Activated CD4-positive, alpha-beta T cell treated with anti-CD3 and anti-CD28 coated beads, Interleukin-2, amount 50 U/mL, for 48 hours (primary cell): ENCODE measurements at regions not wholly inside any gene's neighbourhood (a gene's known extent, or its start where the extent isn't known, plus 50 kb on each side); places are given as distances from the start of the nearest gene placed in this dataset.

ENCODE experiments used
- DNase-seq, 2 experiments: peaks; one replicate each; pipeline ENCODE4 v3.0.0-alpha.2; 2020

DNA sequence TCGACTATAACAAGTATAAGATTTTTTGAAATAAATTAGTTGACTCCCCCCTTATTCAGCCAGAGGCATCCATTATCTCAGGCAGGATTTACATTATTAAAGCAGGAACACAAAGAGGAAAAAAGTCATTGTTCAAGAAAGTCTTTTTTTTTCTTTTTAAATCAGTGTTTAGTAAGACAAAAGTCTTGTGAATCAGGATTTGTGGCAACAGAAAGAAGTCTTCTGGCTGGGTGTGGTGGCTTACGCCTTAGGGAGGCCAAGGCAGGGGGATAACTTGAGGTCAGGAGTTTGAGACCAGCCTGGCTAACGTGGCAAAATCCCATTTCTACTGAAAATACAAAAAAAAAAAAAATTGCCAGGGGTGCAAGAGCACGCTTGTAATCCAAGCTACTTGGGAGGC is 505.5 kb downstream of the LMO4 start:
- DNase-seq, result no peak

DNA sequence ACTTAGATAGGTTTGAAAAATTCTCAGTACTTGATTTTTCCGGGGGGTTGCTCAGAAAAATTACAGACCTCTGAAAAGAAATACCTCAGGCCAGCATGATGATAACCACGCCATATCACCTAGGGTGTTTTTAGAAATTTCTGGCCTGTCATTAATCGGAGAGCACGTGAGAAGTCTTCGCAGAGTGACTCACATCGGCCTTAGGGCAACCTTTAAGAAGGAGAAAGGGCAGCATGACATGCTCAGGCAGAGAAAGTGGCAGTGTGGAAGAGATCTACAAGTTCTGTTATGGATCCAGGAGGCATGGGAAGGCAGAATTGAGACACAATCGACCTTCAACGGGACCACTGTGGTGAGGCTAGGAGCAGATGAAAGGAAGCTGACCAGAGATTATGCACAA is 506.3 kb downstream of the LMO4 start:
- no peak for DNase-seq

DNA sequence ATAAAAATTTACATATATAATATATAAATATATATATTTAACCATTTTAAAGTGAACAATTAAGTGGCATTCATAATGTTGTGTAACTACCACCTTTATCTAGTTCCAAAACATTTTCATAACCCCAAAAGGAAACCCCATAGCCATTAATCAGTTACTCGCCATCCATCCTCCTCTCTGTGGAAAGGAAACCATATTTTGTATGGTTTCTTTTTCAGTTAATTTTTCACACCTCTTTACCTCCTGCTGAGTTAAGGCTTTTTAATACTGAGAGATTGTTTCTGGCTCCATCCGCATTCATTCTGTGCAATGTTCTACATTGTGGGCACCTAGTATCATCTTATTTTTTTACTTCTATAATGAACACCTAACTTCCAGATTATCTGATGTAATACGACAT is 512.1 kb downstream of the LMO4 start:
- DNase-seq, result no peak

DNA sequence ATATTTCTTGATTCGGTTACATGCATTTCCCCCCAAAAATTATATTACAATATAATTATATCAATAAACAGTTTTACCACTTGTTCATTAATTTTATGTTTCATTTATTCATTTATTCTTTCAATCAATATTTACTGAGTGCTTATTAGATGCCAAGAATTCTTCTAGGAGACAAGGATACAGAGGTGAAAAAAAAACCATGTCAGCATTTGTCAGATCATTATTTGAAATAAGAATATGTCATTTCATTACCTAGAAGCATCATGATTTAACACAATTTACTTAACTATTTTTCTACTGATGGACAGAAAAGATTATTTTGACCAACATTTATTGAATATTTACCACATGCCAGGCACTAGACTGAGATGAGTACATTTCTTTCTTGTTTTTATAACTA is 512.7 kb downstream of the LMO4 start:
- no peak for DNase-seq

DNA sequence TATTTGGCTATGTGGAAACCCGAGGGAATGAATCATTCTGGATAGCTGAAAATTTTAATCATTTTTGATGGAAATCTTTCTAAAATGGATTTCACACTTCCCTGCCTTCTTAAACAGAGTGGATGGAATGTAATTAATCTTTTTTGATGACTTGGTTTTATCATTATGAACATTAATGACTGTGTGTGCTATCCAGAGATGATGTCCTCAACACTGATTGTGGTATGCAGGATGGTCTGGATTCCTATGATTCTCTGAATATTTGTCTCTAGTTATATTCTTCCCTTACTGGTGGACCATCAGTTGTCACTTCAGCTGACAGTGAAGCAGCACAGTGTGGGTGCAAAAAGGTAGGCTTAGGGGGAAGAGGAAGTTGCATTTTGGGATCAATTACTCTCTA is 513.5 kb downstream of the LMO4 start:
- DNase-seq, result no peak

DNA sequence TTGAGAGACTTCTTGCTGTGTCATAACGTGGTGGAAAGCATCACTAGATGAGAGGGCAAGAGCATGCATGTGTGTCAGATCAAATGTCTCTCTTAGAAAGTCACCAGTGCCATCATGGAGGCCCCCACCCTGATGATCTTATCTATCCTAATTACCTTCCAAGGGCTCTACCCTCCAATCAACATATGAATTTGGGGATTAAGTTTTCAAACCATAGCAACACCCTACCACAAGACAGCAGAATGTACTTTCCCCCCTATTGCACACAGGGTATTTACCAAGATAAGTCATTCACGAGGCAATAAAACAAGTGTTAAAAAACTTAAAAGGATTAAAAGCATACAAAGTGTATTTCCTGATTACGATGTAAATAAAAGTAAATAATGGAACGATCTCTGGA is 515.6 kb downstream of the LMO4 start:
- no peak for DNase-seq

DNA sequence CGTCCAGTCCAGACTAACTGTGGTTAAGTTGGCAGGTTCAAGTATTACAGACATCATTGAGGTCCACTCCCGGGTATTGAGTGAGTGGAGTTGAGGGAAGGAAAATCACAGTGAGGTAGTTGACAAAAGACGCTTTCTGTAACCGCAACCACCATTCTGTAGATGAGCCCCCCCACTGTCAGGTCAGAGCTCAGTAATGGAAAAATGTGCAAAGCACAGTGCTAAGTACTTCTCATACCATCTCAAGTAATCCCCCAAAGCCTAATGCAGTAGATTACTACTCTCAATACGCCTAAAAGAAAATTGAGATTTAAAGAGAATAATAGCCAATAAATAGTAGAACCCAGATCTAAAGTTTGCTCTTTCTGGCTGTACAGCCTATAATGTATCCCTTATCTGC is 522.8 kb downstream of the LMO4 start:
- DNase-seq, result no peak

DNA sequence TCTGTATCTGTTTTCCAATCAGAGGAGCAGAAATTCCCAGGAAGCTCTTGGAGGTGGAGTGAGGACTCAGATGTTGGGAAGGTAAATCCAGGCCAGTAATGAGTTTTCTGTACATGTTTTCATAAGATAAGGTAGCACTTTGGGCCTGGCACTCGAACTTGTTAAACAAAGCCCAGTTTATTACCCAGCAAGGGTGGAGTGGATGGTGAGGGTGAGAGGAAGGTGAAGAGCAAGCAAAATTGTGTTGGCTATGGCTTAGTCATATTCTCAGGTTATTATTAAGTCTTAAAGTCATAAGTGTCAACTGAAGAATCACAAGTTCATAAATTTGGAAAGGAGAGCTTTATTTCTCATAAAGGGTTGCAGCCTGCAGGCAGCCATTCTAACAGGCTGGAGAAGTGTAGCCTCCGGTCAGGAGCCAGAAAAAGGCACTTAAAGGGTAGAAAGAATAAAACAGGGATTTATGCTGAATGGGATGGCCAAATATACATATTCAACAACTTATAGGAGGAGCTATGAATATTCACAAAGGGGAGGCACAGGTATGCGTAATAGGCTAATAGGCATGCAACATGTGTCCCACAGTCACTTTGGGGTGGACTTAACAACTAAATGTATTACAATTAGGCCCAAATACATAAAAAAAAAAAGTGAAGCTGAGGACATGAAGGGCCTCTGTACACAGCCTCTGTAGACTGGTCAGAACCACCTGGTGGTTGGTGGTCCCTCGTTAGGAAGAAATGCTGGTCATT is 523.9 kb downstream of the LMO4 start:
- no peak for DNase-seq

DNA sequence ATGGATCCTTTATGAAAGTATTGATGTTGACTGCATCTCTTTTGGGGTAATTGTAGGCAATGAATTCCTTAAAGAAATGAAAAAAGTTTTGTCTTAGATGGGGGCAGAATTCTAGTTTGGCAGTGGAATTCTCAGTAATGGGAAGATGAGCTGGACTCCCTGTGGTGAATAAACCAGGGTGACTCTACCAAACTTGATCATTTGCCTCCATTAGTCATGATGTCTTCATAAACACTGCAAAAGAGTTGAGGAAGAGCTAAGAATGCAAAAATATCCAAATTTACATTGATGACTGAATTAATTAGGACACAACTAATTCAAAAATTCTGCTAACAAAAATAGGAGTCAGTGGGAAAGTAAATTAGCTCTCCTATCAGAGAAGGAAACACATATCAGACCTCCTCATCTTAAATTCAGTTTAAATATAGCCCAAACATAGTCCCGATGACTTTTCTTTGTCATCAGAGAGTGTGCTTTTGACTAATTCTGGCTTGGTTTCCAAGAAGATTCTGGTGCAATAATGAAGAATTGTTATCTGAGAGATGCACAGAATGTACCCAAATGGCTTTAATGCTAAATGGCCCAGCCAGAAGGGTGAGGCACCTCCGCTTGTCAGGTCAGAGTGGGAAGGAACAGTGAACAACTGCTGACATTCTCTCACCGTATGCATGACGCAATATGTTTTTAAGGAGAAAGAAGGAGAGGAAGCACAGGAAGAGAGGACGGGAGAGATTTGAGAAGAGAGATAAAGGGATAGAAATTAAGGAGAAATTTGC is 525.1 kb downstream of the LMO4 start:
- no peak for DNase-seq

DNA sequence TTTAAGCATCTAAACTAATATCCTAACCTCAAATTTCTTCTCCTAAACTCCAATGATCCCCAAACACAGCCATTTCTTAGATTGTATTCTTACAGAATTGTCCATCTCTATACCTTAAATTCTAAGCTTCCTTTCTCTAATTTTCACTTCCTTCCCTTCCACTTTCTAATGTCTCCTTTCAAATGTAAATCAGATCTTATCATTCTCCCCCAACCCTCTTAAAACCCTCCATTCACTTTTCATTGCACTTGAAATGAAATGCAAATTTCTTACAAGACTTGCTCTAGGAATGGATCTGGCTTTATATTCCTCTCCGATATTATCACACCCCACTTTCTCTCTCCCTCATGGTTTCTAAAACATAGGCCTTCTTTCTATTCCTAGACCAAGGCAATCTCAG is 534.6 kb downstream of the LMO4 start:
- no peak for DNase-seq

DNA sequence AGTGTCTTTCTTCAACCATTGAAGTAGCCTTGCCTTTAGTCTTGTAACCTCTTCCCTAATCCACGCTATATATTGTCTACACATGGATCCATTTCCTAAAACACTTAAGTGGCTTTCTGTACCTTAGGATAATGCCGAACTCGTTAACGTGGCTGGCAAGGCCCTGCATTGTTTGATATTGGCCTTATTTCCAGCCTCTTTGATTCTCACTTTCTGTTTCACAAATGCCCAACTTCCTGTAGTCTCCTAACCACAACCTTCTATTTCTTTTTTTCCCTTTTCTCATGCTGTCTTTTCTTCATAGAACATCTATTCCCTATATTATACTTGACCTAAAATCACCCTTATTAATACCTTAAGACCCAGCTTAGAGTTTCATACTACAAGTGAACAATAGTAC is 536.0 kb downstream of the LMO4 start:
- DNase-seq, result no peak

DNA sequence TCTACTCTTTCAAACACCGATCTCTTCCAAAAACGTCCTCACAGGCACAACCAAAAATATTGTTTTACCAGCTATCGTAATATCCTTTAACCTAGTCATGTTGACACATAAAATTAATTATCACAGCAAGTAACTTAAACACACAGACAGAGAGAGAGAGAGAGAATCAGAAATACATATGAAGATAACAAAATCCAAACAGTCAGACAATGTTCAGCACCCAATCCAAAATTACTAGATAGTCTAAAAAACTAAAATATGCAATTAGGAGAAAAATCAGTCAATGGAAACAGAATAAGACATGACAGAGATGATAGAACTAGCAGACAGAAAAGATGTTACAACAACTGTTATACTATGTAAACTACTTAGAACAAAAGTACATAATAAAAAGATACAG is 537.7 kb downstream of the LMO4 start:
- no peak for DNase-seq

DNA sequence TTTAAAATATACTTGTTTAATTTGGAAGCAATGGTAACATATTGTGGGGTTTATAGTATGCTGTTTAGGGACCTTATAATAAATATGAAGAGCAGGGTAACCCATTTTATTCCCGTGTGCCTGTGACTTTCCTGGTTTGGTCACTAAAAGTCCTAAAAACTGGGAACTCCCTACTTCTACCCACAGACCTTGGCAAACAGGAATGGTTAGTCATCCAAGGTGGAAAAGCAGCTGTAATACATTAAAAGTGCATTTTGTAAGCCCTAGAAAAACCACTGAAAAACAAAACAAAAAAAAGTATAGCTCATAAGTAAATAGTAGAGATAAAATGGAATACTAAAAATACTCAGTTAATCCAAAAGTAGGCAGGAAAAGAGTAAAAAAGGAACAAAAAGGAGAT is 538.9 kb downstream of the LMO4 start:
- DNase-seq, result no peak

DNA sequence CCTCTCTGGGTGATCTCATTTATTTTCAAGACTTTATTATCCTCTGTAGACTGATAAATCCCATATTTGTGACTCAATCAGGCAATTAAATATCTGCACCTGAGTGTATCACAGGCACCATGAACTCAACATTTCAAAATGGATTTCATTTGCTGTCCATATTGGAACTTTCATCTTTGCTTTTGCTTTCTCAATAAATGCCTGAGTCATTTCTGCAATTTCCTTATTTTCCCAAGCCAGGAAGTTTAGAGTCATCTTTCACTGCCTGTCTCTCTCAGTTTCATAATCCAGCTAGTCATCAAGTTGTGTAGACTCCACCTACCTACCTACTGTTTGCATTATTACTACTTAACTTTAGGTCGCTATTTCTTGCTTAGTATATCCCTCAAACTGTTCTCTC is 540.9 kb downstream of the LMO4 start:
- no peak for DNase-seq

DNA sequence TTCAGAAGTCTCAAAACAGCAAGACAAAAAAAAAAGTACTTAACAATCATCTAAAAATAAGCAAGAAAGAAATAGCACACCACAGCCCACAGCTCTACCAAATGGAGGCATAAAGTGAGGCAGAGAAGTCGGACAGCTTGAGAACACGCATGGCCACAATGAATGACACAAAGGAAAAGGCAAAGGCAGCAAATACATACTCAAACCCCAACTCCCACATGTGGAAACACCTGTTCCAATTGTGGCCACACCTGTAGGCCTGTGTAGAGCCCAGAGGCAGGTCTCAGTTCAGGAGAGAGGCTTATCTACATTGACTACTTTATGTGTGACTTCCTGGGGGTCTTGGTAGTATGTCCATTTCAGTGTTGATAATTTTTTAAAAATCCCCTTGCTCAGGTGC is 543.5 kb downstream of the LMO4 start:
- DNase-seq, result no peak

DNA sequence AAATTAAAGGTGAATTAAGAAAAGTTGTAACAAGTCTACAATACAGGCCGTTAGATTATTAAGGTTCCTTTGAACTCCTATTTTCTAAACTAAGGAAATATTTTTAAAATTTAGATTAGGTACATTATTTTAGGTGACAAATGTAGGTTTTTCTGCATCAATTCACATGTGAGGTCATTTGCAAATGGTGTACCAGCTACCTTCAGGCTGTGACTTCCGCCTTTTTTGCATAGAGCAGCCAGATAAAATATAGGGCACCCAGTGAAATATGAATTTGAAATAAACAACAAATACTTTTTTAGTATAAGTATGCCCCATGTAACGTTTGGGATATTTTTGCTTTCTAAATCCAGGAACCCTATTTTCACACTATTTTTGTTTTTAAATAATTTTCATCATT is 544.0 kb downstream of the LMO4 start:
- no peak for DNase-seq

DNA sequence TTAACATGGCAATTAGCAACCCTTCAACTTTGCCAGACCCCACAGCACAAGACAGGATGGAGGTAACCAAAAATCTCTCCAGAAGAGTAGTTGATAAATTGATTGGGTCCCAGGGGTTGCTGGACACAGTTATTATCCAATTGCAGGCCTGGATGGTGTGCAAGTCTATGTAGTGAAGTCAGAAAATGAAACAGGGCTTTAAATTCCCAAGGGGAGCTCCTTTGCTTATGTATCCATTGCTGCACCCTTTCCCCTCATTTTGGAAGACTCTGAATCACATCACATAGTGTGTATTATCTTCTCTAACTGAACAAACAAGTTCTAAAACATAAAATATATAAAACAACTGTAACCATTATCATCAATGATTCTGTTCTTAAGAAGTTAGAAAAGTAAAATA is 550.2 kb downstream of the LMO4 start:
- DNase-seq, result no peak

DNA sequence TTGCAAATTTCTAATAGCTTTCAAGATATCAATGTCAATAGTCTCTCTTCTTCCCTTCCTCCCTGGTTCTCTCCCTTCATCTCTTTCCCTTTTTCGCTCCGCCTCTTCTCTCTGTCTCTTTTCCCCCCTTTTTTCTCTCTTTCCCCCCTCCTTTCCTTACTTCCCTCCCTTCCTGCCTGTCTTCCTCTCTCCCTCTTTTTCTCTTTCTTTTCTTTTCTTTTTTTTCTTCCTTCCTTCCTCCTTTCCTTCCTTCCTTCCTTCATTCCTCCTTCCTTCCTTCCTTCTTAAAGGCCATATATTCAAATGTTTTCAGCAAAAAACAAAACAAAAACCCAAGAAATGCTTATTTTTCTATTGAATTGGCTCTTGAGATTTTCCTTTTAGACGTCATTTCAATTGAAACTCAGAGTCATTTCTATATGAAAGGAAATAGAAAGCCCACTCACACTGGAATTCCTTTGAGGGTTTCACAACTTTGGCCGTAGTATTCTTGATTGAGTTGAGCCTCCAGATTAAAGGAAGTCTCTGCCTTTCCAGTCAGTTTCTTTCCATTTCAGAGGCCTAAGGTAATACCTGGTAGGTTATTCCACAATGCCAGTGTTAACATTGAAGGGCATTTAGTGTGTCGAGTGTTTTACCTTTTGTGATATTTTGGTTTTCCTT is 551.5 kb downstream of the LMO4 start:
- no peak for DNase-seq

DNA sequence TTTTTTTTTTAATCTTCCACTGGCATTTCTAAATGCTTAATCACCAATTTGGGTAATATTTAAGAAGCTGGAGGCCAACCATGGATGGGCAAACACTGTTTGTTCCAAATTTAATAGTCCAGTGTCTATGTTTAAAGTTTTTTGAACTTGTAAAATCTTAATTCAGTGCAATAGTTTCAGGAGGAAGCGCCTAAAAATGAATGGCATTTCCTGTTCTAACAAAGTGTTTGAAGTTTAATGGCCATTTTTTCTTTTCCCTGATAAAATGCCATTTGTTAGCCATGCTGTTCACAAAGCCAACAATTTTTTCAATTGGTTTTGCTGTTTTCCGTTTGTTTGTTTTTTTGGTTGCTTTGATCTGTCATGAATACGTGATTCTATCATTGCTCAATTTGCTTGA is 552.1 kb downstream of the LMO4 start:
- DNase-seq, result no peak

DNA sequence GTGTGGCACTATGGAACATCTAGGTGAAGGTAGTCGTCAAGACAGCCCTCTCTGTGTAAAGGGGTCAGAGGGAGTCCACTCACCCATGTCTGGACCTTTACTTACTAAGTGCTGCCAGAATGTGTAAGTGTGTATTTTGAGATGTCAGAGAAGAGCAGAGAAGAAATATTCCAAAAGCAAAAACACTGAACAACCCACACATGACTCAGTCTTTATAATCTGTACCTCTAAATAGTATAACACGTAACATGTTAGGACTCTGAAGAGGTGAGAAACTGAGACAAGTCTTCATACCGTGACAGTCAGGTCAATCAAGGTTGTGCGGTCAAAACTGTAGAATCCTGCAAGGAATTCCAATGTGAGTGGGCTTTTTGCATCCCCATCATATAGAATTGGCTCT is 555.2 kb downstream of the LMO4 start:
- DNase-seq, result no peak

DNA sequence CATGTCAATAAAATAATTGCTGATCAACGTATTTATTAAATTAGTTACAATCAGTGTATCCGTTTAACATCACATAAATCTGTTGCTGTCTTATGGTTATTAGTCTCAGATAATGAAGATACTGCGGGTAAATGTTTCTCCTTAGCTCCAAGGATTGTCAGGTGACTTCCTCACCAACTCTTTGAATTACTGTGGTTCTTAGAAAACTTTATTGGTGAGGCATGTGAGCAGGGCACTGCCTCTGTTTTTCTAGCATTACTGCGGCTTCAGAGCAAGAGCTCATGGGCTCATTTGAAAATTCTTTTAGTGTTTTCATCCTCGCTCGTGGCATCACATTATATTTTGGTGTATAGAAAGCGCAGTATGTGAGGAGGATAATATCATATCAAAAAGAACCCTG is 555.9 kb downstream of the LMO4 start:
- DNase-seq, result no peak

DNA sequence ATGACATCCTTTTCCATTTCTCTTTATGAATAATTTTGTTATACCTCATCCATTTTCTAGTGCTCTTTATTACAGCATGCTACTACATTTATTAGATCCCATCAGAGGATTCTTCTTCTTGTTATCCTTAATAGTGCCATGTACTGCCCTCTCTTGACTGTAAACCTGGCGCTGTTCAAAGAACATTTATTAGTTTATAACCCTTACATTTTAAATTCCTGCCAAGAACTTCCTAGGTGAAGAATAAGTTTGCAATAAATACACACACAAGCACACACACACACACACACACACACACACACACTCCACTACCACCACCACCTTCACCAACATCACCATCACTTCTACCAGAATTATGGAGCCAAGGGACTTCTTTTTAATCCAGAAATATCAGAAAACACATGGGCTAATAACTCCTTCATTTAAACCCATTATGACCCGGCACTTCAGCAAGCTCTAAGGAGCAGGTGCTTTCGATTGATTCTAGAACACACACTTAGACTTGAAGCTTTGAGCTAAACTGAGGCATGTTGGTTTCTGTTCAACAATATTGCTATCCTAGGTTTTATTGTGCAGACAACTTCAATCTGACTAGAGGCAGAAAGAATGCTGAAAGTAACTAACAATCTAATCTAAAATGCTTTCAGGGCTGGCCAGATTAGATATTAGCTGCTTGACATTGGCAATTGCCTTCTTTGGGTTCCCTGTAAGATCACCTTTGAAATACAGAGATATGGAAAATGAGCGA is 556.8 kb downstream of the LMO4 start:
- no peak for DNase-seq

DNA sequence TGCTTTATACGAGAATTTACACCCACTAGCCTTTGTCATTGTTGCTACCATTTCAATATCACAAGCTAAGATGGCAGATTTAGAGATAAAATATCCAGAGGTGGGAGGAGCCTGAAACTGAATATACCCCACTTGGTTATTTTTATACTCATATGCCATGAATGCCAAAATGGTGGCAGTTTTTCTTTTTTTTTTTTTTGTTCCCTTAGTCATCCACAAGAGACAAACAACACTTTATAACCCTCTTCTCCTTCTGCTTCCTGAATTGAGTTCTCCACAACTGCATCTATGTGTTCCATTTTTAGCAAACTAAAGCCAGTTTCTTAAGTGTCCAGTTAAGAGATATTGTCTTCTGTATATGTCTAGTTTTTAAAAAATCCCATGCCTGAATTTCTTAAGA is 558.4 kb downstream of the LMO4 start:
- no peak for DNase-seq

DNA sequence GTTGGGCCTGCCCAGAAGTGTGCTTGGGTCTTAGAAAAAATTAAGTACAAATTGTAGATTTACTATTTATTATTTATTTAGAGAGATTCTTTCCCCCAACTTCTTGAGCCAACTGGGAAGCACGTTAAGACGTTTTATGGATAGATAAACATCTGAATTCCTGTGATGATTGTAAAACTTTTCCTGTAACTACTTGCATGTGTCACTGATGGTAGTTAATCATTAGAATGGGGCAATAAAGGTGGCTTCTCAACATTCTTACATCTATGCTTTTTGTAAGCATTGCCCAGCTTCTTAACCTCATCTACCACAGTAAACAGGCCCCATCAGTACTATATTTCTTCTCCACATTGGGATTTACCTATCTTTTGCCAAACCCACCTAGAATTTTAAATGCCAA is 559.8 kb downstream of the LMO4 start:
- no peak for DNase-seq
